ENCODE measurements at regions not wholly inside any gene's neighbourhood (a gene's known extent, or its start where the extent isn't known, plus 50 kb on each side); places are given as distances from the start of the nearest gene placed in this dataset.

GRCh38 chr5:5581080-5581479 lies 158.6 kb downstream of the ICE1 start:
- TF ChIP-seq POLR2A (IDR thresholded peaks at IDR 0.05; ENCODE audit: extremely low read depth, insufficient read length): no peak
- TF ChIP-seq CTCF (IDR thresholded peaks at IDR 0.05; ENCODE audit: low read depth, low read length): no peak
- TF ChIP-seq MYC (IDR thresholded peaks at IDR 0.05; ENCODE audit: low read depth, low read length): no peak
- no peak for TF ChIP-seq MAX (IDR thresholded peaks at IDR 0.05; ENCODE audit: low read depth, low read length)

All from NB4 (cell line).